PC-9 (cell line): ENCODE measurements at regions not wholly inside any gene's neighbourhood (a gene's known extent, or its start where the extent isn't known, plus 50 kb on each side); places are given as distances from the start of the nearest gene placed in this dataset.

Experiments used
- BruUV-seq: library from RNA; stranded (reverse); fragments of 400-500 nt; replicated peaks from 2 replicates; lab custom pipeline; 2021; lab: Mats Ljungman, UMichigan
- CTCF ChIA-PET: fragments of 300-600 bp; sonication (Branson Sonifier 250); formaldehyde crosslinking; loops from one replicate; lab custom pipeline; 2022; ENCODE audit warnings: antibody characterized with exemption; lab: Charles Lee
- POLR2A ChIA-PET: fragments of 300-600 bp; sonication (Branson Sonifier 250); formaldehyde crosslinking; loops from one replicate; lab custom pipeline; 2022; ENCODE audit warnings: antibody characterized with exemption; ENCODE audit not compliant: unreplicated experiment; lab: Charles Lee
- DNase-seq, 2 experiments: peaks; one replicate each; pipeline versions ENCODE4 v3.0.0 to v3.0.0-alpha.2; 2015 to 2022; ENCODE audit warnings: mixed read lengths in 1 of 2
- H2AFZ ChIP-seq: fragments of 200-600 bp; sonication (generic); 2 replicates; pipeline ENCODE4 v1.8.1; 2017; ENCODE audit warnings: antibody characterized with exemption
- H3F3A ChIP-seq: fragments of 200-600 bp; sonication (generic); 2 replicates; pipeline ENCODE4 v1.8.1; 2017; ENCODE audit warnings: antibody characterized with exemption, mild to moderate bottlenecking, low read depth; ENCODE audit not compliant: insufficient read depth
- H3K27ac ChIP-seq: fragments of 200-600 bp; sonication (generic); 2 replicates; pipeline ENCODE4 v1.6.1; 2016; ENCODE audit warnings: mixed run types
- H3K27me3 ChIP-seq: fragments of 200-600 bp; sonication (generic); 2 replicates; pipeline ENCODE4 v1.6.1; 2016; ENCODE audit warnings: low read depth, mixed run types; ENCODE audit not compliant: insufficient read depth
- H3K36me3 ChIP-seq: fragments of 200-600 bp; sonication (generic); 2 replicates; pipeline ENCODE4 v1.6.1; 2016; ENCODE audit warnings: low read depth, mixed run types
- H3K4me1 ChIP-seq: fragments of 200-600 bp; sonication (generic); replicated peaks from 2 replicates; pipeline ENCODE4 v1.6.1; 2016; ENCODE audit warnings: mixed run types; ENCODE audit not compliant: insufficient read depth
- H3K4me2 ChIP-seq: fragments of 200-600 bp; sonication (generic); 2 replicates; pipeline ENCODE4 v1.6.1; 2017; ENCODE audit warnings: mixed run types
- H3K4me3 ChIP-seq: fragments of 200-600 bp; sonication (generic); 2 replicates; pipeline ENCODE4 v1.6.1; 2016; ENCODE audit warnings: mixed run types
- H3K79me2 ChIP-seq: fragments of 200-600 bp; sonication (generic); 2 replicates; pipeline ENCODE4 v1.6.1; 2017; ENCODE audit warnings: low read depth, mixed run types
- H3K9me2 ChIP-seq: fragments of 200-600 bp; sonication (generic); 2 replicates; pipeline ENCODE4 v1.8.1; 2017; ENCODE audit warnings: mild to moderate bottlenecking; ENCODE audit not compliant: insufficient read depth
- H3K9me3 ChIP-seq: fragments of 200-600 bp; sonication (generic); 2 replicates; pipeline ENCODE4 v1.8.1; 2016; ENCODE audit warnings: low read depth; ENCODE audit not compliant: insufficient read depth
- H4K20me1 ChIP-seq: fragments of 200-600 bp; sonication (generic); 2 replicates; pipeline ENCODE4 v1.8.1; 2017; ENCODE audit not compliant: insufficient read depth
- EZH2 ChIP-seq: fragments of 200-600 bp; sonication (generic); IDR thresholded peaks from 2 replicates; pipeline ENCODE4 v1.8.0; 2017; ENCODE audit warnings: antibody characterized with exemption, low read depth
- intact Hi-C: fragments of 100-400 bp; cut with micrococcal nuclease; formaldehyde crosslinking; loops from one replicate; pipeline ENCODE4 v1.10.0; 2022; ENCODE audit not compliant: unreplicated experiment
- TF ChIP-seq, protein P1 (sequence below): fragments of 200-600 bp; sonication (generic); conservative IDR thresholded peaks from 2 replicates; pipeline ENCODE4 v1.6.1; 2017; ENCODE audit warnings: mixed run types, antibody characterized with exemption, mild to moderate bottlenecking, moderate library complexity

DNA sequence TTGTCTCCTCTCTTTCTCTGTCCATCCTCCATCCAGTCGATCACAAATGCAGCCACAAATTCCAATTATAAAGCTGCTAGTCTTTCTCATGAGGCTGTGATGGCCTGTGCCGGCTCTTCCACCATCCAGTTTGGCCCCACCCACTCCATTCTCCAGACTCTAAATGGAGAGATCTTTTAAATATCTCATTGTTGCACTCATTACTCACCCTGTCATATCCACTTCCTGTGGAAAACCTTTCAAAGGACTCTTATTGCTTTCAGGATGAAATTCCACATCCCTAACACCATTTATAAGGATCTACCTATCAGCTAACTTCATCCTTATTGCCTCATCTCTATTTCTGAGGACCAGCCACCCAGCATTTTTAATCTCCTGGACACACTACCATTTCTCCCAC lies 70.6 kb downstream of the NRN1 start:
- H4K20me1 ChIP-seq = no peaks in the 10 kb centered on the region

DNA sequence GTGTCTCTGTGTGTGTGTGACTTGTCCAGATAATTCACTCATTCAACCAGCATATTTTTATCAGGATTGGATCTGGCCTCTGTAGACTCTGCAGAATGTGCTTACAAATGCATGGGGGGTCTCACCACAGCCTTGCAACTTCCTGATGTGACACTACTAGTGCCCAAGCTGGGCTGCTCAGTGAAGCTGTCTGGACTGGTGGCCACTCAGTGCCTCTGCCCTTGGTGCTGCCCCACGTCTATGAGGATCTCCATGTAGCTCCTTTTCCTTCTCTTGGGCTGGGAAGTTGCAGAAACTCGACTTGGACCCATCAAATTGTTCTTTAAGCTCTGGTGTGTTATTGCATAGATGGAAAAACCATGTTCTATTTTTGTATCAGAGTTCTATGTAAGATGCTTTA lies 75.8 kb downstream of the NRN1 start:
- intact Hi-C loops = no loop called here
- Histone ChIP-seq H3K4me2 (no peak overlapping the region), H3K9me2 (no peaks in the 10 kb centered on the region), H3K4me1 (no peaks in the 10 kb centered on the region), H3K27ac (no peak overlapping the region), H3K4me3 (no peak overlapping the region), H4K20me1 (no peaks in the 10 kb centered on the region), H3K36me3 (no peaks in the 10 kb centered on the region), H2AFZ (no peak overlapping the region), H3K27me3 (peaks cover 16% of the 10 kb centered on the region; the same call in 1 of the 2 replicates), H3K79me2 (no peaks in the 10 kb centered on the region), H3K9me3 (no peaks in the 10 kb centered on the region), H3F3A (no peaks in the 10 kb centered on the region)
- DNase-seq = no peak
- BruUV-seq = no TSS peak
- POLR2A ChIA-PET = no interaction called here
- no peak for TF ChIP-seq EZH2
- TF ChIP-seq, protein P1, sequence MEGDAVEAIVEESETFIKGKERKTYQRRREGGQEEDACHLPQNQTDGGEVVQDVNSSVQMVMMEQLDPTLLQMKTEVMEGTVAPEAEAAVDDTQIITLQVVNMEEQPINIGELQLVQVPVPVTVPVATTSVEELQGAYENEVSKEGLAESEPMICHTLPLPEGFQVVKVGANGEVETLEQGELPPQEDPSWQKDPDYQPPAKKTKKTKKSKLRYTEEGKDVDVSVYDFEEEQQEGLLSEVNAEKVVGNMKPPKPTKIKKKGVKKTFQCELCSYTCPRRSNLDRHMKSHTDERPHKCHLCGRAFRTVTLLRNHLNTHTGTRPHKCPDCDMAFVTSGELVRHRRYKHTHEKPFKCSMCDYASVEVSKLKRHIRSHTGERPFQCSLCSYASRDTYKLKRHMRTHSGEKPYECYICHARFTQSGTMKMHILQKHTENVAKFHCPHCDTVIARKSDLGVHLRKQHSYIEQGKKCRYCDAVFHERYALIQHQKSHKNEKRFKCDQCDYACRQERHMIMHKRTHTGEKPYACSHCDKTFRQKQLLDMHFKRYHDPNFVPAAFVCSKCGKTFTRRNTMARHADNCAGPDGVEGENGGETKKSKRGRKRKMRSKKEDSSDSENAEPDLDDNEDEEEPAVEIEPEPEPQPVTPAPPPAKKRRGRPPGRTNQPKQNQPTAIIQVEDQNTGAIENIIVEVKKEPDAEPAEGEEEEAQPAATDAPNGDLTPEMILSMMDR = no peak
- CTCF ChIA-PET = no interaction called here

More for the DNA sequence above, 70.6 kb downstream of the NRN1 start:
- no peak overlapping the region for H2AFZ ChIP-seq
- H3K4me1 ChIP-seq = no peaks in the 10 kb centered on the region
- H3K27ac ChIP-seq = no peak overlapping the region
- H3K4me2 ChIP-seq = no peak overlapping the region
- H3K4me3 ChIP-seq = no peak overlapping the region
- H3K9me3 ChIP-seq = no peaks in the 10 kb centered on the region
- intact Hi-C loops = no loop called here
- peaks cover 24% of the 10 kb centered on the region for H3K27me3 ChIP-seq
- no peaks in the 10 kb centered on the region for H3K79me2 ChIP-seq
- TF ChIP-seq, protein P1 = no peak
- TF ChIP-seq EZH2 = no peak
- no peaks in the 10 kb centered on the region for H3K9me2 ChIP-seq
- H3F3A ChIP-seq = no peaks in the 10 kb centered on the region
- POLR2A ChIA-PET = no interaction called here
- CTCF ChIA-PET = no interaction called here
- DNase-seq = no peak
- H3K36me3 ChIP-seq = no peaks in the 10 kb centered on the region
- no TSS peak for BruUV-seq

DNA sequence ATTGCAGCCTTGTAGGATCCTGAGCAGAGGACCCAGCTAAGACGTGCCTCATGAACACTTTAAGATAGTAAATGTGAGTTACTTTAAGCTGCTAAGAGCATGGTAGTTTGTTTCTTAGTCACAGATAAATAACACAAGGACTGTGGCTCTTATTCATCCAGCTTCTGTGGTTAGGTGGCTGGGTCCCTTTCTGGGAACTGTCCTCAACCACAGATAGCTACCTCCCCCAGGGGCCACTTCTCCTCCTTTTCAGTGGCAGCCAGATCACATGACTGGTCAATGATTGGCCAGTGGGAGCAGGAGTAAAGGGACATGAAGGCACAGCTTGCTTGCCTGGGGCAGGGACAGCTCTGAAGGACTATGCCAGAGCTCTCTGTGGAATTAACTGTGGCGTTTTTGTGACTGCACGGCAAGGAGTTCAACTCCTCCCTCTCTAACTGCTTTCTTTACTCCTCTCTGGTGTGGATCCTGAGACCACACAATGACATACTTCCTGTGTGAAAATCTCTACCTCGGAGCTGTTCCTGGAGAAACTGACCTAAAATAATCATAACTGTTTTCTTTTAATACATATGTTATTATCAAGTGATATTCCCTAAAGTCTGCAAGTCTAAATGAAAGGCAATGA lies 76.5 kb downstream of the NRN1 start:
- H3F3A ChIP-seq = no peaks in the 10 kb centered on the region
- intact Hi-C loops = no loop called here
- no peaks in the 10 kb centered on the region for H4K20me1 ChIP-seq
- H3K79me2 ChIP-seq = no peaks in the 10 kb centered on the region
- no TSS peak for BruUV-seq
- H3K27me3 ChIP-seq = peaks cover 13% of the 10 kb centered on the region; the same call in 1 of the 2 replicates
- DNase-seq = no peak
- no peak for TF ChIP-seq EZH2
- TF ChIP-seq, protein P1 = no peak
- H3K27ac ChIP-seq = no peak overlapping the region
- H3K9me2 ChIP-seq = no peaks in the 10 kb centered on the region
- no peaks in the 10 kb centered on the region for H3K9me3 ChIP-seq
- CTCF ChIA-PET = no interaction called here
- POLR2A ChIA-PET = no interaction called here
- no peaks in the 10 kb centered on the region for H3K4me1 ChIP-seq
- H3K36me3 ChIP-seq = no peaks in the 10 kb centered on the region
- H2AFZ ChIP-seq = no peak overlapping the region
- H3K4me3 ChIP-seq = no peak overlapping the region
- no peak overlapping the region for H3K4me2 ChIP-seq
